ENCODE measurements at regions not wholly inside any gene's neighbourhood (a gene's known extent, or its start where the extent isn't known, plus 50 kb on each side); places are given as distances from the start of the nearest gene placed in this dataset.

DNA sequence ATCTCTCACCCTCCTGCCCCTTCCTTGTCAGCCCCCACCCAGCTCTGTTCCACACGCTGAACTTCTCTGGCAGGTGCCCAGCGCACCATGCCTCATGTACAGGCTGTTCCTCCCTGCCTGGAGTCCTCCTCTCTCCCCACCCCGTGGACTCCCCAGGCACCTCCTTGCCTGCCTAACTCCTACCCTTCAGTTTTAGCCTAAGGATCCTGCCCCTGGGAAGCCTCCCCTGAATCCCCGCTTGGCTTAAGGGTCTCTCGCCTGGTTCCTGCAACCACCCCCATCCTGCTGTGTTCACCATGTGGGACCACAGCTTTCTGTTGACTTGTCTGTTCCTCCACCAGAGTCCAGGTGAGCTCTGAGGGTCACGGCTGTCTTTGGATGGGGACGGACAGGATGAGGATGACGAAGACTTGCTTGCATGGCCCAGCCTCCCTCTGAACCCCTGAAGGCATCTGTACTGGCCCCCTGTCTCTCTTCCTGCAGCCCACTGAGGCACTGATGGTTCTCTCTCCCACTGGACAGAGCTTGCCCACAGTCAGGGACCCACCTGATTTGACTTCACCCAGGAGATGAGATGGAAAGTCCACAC is 153.2 kb upstream of the C1orf174 start:
- TF ChIP-seq CTCF (conservative IDR thresholded peaks at IDR 0.05; ENCODE audit: low read depth, low read length): no peak
- no peak for TF ChIP-seq CHD1 (IDR thresholded peaks at IDR 0.05; ENCODE audit: low read depth, low read length)
- TF ChIP-seq MAFK (IDR thresholded peaks at IDR 0.05; ENCODE audit: low read depth, low read length): no peak
- no peak for TF ChIP-seq CEBPB (IDR thresholded peaks at IDR 0.05; ENCODE audit: low read depth, low read length)
- no peak for TF ChIP-seq MXI1 (IDR thresholded peaks at IDR 0.05; ENCODE audit: borderline replicate concordance, low read depth, low read length)
- no peak for TF ChIP-seq BHLHE40 (IDR thresholded peaks at IDR 0.05; ENCODE audit: low read depth, low read length)
- no peak for TF ChIP-seq RCOR1 (IDR thresholded peaks at IDR 0.05; ENCODE audit: insufficient replicate concordance, low read length)
- TF ChIP-seq, protein P1, sequence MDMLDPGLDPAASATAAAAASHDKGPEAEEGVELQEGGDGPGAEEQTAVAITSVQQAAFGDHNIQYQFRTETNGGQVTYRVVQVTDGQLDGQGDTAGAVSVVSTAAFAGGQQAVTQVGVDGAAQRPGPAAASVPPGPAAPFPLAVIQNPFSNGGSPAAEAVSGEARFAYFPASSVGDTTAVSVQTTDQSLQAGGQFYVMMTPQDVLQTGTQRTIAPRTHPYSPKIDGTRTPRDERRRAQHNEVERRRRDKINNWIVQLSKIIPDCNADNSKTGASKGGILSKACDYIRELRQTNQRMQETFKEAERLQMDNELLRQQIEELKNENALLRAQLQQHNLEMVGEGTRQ (IDR thresholded peaks at IDR 0.05; ENCODE audit: low read depth, low read length): no peak
- H3K56ac ChIP-seq (ENCODE audit: extremely low read depth, insufficient read depth, low read length): no peak overlapping the region
- no peak overlapping the region for H2AFZ ChIP-seq (replicated peaks; ENCODE audit: low read length, poor library complexity)
- no peaks in the 10 kb centered on the region for H3K9me1 ChIP-seq (ENCODE audit: insufficient read depth, low read length)
- no peak overlapping the region for H3K18ac ChIP-seq (ENCODE audit: low read depth, low read length)
- in situ Hi-C loops (cut with MboI; ENCODE audit: low sequenced_read_pairs): no loop called here
- no peaks in the 10 kb centered on the region for H3K4me1 ChIP-seq (ENCODE audit: control insufficient read depth, insufficient read depth, low read length)
- no peak overlapping the region for H4K8ac ChIP-seq (ENCODE audit: low read depth in 2 of 2, low read length in 2 of 2)
- no peaks in the 10 kb centered on the region for H3K27me3 ChIP-seq (ENCODE audit: control insufficient read depth, insufficient read depth, low read length)
- no peaks in the 10 kb centered on the region for H4K20me1 ChIP-seq (ENCODE audit: insufficient read depth, low read length)
- no peaks in the 10 kb centered on the region for H3K79me1 ChIP-seq (ENCODE audit: low read depth in 1 of 2, low read length in 2 of 2)
- BruUV-seq (replicated peaks): no TSS peak
- ChIA-PET POLR2A (ENCODE audit: unreplicated experiment) (no interaction called here), CTCF (interaction anchor here (0.6 kb wide), 1 partner anchor 569 kb away, joined by 3 read pairs; no protein-coding TSS in a partner anchor)
- 79% methylated on average over 4 of the region's 8 CpGs; no CpG with 5 or more reads in 1 of the 2 experiments for WGBS, 2 experiments (ENCODE audit: extremely low coverage in 2 of 2, insufficient read length in 1 of 2)
- H3K4me3 ChIP-seq (ENCODE audit: insufficient read depth, low read depth, low read length): no peak overlapping the region
- dilution Hi-C loops (cut with HindIII; ENCODE audit: low sequenced_read_pairs, unreplicated experiment): no loop called here
- no peak overlapping the region for H3K4me2 ChIP-seq (ENCODE audit: low read depth, low read length)
- H4K91ac ChIP-seq (ENCODE audit: insufficient read depth, low read depth, low read length): no peak overlapping the region
- no peak overlapping the region for H2BK5ac ChIP-seq (ENCODE audit: low read depth, low read length, poor library complexity, severe bottlenecking)
- no peak overlapping the region for H3K27ac ChIP-seq (ENCODE audit: insufficient read depth, low read length)
- no peak overlapping the region for H4K5ac ChIP-seq (ENCODE audit: low read depth, low read length)
- H3K23ac ChIP-seq (ENCODE audit: low read depth, low read length): no peak overlapping the region
- intact Hi-C loops (cut with micrococcal nuclease): no loop called here
- H2BK120ac ChIP-seq (ENCODE audit: low read depth, low read length): no peak overlapping the region
- no peak for ATAC-seq (ENCODE audit: low read depth)
- no peak overlapping the region for H2AK5ac ChIP-seq (ENCODE audit: low read depth, low read length)
- H2BK20ac ChIP-seq (ENCODE audit: low read depth, low read length): no peak overlapping the region
- no peak overlapping the region for H2AK9ac ChIP-seq (replicated peaks; ENCODE audit: low read depth, low read length, poor library complexity)
- H3K4ac ChIP-seq (ENCODE audit: low read depth, low read length): no peak overlapping the region
- DNase-seq: no peak
- no peak overlapping the region for H3K9ac ChIP-seq (ENCODE audit: low read depth, low read length)
- no peak overlapping the region for H2BK15ac ChIP-seq (ENCODE audit: low read depth, low read length)
- H3K36me3 ChIP-seq (ENCODE audit: control insufficient read depth, insufficient read depth, low read length): no peaks in the 10 kb centered on the region
- H3K14ac ChIP-seq (replicated peaks; ENCODE audit: low read depth, low read length): no peak overlapping the region
- peaks cover 59% of the 10 kb centered on the region for H3K9me3 ChIP-seq (ENCODE audit: control insufficient read depth, insufficient read depth, low read length)
